HG02981 (cell line): ENCODE measurements at regions not wholly inside any gene's neighbourhood (a gene's known extent, or its start where the extent isn't known, plus 50 kb on each side); places are given as distances from the start of the nearest gene placed in this dataset.
"Not testable (repeated sequence)": the region's sequence is repeated elsewhere in the genome, so short reads cannot be mapped to it uniquely, and the experiment has no call there.

ENCODE experiments used
- ATAC-seq: cut with Tn5 transposase; IDR thresholded peaks from one replicate; pipeline ENCODE4 v1.9.1; 2021; ENCODE audit warnings: mild to moderate bottlenecking, moderate library complexity; ENCODE audit not compliant: unreplicated experiment

DNA sequence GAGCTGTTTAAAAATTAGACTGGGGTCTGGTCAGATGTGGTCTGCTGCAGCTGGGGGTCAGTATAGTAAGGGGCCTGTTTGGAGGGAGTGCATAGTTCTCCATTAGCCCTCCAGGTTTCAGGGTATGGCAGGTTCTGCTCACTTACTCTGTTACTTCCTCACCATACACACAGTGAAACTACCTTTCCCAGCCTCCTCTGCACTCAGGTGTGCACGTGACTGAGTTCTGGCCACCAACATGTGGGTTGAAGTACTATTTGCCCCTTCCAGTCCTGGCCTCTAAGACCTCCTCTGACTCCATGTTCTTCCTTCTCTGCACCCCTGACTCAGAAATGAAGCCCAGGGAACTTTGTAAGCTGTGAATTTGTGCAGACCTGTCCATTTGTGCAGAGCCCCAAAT is 190.5 kb upstream of the CLINT1 start:
- no peak for ATAC-seq

DNA sequence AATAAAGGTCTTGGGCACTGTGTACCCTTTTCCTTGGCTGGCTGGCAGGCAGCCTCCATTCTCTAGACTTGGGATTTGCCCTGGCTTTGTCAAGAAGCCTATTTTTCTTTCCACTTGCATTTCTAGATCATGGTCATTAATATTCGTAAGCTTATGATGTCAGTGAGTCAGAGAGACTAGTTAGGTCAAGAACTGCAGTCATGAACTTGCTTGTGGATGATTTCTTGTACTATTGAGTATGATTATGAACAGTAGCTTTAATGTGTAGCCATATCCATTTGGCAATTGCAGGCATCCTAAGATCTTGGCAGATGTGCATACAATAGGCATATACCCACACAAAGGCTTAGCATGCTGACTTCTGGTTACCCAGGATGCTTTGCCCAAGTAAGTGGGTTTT is 186.8 kb upstream of the CLINT1 start:
- no peak for ATAC-seq

DNA sequence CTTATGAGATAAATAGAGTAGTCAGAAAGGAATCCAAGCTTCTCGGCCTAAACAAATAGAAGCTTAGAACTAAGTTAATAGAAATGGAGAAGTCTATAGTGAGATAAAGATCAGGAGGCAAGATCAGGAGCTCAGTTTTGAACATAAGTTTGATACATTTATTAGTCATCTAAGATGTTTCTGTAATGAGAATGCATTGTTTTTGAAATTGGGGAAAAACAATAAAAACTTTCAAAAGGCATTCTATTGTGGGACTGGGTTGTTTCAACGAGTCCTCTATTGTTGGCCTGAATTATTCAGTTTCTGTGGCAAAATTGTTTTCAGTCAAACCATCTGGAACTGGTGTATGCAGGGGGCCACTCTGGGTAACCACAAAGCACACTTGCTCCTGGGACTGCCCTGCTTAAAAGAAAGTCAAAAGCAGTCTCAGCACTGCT is 181.0 kb upstream of the CLINT1 start:
- ATAC-seq: no peak

DNA sequence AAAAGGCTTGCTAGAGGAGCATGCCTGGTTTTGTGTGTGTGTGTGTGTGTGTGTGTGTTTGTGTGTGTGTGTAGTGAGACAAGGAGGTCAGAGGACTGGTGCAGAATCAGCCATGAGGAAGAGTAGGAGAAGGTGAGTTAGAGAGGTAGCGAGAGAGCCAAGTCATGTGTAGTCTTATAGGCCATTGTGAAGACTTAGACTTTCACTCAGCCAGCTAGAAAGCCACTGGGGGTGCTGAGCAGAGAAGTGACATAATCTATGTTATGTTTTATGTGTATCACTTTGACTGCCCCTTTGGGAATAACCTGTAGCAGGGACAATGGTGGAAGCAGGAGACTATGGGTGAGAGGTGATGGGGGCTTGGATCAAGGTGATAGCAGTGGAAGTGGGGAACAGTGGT is 180.5 kb upstream of the CLINT1 start:
- no peak for ATAC-seq

DNA sequence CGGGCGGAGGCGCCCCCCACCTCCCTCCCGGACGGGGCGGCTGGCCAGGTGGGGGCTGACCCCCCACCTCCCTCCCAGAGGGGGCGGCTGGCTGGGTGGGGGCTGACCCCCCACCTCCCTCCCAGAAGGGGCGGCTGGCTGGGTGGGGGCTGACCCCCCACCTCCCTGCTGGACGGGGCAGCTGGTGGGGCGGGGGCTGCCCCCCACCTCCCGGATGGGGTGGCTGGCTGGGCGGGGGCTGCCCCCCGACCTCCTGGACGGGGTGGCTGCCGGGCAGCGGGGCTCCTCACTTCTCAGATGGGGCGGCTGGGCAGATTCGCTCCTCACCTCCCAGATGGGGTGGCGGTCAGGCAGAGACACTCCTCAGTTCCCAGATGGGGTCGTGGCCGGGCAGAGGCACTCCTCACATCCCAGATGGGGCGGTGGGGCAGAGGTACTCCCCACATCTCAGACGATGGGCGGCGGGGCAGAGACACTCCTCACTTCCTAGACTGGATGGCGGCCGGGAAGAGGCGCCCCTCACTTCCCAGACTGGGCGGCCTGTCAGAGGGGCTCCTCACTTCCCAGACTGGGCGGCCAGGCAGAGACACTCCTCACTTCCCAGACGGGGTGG is 178.1 kb upstream of the CLINT1 start:
- ATAC-seq: not testable (repeated sequence)

DNA sequence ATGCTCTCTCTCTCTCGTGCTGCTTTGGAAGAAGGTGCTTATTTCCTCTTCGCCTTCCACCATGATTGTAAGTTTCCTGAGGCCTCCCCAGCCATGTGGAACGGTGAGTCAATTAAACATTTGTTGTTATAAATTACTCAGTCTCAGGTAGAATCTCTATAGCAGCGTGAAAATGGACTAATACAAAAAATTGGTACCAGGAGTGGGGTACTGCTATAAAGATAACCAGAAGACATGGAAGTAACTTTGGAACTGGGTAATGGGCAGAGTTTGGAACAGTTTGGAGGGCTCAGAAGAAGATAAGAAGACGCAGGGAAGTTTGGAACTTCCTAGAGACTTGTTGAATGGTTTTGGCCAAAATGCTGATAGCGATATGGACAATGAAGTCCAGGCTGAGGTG is 175.6 kb upstream of the CLINT1 start:
- not testable (repeated sequence) for ATAC-seq

DNA sequence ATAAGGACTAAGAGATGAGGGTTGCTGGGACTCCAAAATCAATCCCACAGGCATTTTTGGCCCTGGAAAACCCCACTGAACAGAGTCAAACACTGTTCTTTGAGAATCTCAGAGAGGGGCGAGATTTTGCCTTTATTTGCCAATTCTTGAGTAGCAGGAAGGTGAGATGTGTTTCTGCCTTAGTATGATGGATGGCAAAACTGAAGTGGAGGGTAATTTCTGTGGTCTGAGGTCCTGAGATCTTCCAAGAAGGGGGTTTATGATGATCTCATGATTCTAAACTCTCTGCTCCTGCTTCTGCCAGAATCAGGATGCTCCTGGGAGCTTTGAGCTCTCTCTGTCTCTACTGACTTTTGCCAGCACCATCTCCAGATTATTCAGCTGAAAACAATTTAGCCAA is 174.8 kb upstream of the CLINT1 start:
- ATAC-seq: no peak

DNA sequence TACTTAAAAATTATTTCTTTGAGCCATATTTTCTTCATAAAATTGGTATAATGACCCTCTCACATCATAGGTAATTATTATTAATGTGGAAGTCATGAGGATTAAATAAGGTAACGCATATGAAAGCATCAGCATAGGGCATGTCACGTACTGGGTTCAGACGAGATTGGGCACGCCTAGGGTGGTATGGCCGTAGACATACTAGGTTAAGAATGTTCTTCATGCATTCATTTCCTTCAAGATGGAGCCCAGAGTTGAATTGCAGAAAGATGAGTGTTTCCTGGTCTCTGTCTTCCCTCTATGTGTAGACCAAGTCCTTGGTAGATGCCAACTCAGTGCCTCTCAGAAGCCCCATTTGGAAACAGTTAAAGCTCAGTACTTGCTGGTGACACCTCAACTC is 174.1 kb upstream of the CLINT1 start:
- no peak for ATAC-seq

DNA sequence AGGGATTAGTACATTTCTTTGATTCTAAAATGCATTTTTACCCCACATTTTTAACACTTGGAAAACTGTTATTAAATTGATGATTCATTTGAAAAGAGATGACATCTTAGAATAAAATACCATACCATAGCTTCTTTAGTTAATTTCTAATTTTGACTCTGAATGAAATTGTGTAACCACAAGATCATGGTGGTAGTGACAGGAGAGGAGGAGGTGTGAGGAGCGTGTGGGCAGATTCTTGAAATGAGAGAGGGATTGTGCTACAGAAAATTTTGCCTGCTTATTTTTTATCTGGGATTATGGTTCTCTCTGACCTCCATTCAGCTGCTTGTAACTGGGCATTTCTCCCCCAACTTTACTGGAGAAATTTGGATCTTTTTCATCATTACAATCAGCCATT is 173.3 kb upstream of the CLINT1 start:
- no peak for ATAC-seq

DNA sequence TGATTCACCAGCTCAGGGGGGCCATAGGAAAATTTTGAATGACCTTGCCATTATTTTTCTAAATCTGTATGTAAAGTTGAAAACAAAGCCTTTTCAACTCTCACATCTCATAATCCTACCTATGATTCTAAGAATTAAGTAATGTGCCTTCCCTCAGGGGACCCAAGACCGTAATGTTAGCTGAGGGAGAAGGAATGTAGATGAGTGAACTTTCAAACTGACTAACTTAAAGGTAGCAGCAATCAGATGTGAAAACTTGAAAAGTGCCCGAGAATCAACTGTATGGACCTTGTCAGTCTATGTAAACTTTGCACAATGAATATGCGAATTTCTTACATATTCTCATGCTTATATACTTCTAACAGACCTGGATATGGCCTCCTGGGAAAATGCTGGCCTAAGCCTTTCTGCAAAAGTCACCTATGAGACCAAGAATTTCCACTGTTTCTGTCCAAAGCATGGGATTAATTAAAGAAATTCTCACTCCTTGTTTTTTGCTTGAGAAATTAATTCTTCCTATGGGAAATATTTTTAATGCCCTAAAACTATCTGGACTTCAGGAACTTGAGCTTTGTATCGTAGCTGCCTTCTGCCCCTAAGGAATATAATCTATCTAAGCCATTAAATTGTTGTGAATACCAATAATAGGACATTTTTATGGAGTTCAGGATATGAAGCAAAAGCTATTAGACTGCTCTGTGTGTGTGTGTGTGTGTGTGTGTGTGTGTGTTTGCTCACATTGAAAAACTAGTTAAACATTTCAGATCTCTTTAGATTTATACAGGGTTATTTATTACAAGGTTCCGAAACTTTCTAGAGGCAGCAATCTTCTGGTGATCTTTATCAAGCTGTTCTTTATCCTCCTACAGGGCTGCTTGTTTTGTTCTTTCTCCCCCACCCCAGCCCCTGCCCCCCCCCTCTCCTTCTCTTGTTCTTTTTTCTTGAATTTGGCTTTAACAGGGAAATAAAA is 169.1 kb upstream of the CLINT1 start:
- no peak for ATAC-seq

DNA sequence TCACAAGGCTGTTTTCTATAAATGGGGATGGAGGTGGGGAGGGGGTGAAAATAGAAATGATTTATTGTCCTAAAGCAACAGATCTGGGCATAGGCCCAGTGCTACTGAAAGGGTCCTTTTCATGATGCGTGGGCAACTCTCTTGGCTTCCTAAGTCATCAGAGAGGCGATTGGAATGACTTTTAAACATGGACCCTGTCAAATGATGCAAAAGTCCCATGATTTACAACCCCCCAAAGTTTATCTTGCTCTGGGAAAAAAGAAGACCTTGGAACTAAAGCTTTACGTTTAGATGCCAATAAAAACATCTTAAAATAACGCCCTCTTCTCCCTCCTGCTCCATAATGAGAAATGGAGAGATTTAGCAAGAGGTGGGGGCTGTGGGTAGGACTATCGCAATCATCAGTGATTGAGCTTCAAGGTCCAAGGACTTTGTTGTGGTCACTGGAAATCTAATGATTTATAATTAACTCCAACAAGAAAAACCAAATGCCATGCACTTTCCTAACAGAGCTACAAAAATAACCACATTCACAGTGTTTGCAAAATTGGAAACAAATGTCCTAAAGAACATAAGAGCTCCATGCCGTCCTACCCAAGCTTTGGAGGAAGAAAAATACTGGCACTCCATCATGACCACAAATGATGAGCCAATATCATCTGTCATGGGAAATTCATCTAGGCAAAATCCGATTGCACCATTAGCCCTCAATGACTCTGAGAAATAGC is 167.5 kb upstream of the CLINT1 start:
- no peak for ATAC-seq

DNA sequence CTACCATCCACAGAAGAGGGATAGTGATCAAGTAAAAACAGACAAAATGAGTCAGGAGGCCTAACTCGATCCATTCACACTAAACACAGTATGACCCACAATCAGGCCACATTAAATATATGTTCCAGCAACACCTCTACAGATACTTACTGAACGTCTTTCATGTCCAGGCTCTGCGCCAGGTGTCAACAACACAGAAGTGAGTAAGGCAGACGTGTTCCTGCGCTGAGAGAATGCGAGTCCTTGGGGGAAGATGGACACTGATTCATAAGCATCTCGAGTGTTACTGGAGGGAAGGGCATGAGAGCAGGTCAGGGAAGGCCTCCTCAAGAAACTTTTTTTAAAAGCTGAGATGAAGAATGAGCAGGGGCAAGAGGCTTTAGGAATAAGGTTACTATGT is 164.3 kb upstream of the CLINT1 start:
- ATAC-seq: no peak

DNA sequence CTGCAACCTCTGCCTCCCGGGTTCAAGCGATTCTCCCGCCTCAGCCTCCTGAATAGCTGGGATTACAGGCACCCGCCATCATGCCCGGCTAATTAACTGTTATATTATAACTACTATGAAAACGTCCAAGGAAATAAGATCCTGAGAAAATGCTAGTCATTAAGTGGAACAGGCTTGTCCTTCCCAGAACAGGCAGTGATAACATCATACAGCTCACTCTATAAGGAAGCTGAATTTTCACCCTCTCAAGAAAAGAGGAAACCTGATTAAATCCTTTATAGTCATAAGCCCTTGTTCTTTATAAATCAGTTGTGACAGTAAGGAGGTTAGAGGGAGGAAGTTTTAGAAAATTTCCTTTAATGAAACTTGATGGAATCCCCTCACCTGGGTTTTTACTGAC is 163.9 kb upstream of the CLINT1 start:
- no peak for ATAC-seq

DNA sequence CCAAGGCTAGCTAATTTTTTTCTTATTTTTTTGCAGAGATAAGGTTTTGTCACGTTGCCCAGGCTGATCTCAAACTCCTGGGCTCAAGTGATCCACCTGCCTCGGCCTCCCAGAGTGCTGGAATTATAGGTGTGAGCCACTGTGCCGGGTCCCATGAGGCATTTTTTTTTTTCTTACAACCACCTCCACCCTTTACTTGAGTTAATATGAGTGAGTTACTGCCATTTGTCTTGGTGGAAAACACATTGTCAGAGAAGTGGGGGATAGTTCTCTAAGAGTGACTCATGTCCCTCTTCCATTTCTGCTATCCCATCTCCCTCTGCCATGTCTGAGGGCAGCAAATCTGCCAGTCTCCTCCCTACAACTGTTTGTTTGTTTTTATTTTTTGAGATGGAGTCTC is 163.4 kb upstream of the CLINT1 start:
- ATAC-seq: no peak

DNA sequence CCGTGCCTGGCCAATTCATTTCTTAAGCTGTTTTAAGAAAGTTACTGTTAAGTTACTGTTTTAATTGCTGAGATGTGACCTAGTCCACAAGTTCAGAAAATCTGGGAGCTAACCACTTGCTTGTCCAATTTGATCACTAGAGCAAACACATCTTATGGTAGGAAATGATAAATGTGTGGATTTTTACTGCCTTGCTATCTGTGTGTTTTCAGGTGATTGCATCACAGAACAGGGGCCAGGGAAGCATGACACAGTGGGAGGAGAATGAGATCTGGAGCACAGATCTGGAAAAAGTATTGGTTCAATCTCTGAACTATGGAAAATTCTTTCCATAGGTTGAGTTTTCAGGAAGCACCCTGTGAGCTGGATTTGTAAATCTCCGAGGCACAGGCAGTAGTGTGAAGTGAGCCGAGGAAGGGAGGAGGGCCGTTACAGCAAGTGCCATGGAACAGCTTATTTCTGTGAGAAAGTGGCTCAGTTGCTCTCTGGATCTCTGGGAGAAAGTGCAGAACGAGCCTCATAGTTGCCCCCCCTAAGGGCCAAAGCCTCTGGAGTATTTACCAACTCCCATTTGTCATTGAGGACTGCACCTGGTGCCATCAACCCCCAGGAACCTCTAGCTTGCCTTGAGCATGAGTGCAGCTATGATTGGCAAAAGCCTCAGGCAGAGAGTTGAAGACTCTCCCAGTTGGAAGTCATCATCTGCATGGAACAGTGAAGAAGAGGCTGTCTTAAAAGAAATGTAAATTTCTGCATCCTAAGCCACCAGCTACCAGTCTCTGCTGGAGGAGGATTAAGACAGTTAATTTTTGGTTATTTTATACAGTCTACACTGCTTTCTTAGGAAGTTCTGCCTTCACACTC is 161.8 kb upstream of the CLINT1 start:
- no peak for ATAC-seq

DNA sequence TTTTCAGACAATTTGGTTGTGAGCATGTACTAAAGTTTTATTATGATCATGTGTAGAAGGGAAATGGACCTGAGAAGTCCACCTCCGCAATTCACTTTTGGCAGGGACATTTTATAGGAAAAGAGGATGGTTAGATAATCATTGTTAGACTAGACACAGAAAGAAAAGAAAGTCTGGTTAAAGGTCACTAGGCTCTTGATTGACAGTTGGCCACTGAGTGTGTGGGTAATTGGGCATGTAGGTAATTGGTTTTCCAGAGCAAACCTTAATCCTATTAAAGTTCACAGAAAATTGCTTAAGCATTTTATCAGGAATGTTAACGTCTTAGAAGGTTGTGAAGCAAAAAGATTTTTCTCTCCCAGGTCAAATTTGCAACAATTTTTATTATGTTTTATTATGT is 158.5 kb upstream of the CLINT1 start:
- ATAC-seq: no peak

DNA sequence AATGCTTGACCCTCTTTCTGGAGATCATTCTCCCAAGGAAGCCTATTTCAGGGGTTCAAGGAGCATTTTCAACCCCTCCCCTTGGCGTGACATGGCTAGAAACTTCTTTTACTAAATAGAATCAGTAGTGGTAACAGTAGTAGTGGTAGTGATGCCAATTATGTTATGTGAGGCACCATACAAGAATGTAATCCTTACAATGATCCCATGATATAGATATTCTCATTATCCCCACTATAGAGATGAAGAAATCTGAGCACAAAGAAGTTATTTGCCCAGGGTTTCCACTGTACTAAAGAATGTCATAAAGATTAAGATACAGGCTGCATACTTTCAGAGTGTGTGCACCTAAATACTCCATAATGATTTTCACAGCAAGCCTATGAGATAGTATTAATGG is 155.4 kb upstream of the CLINT1 start:
- no peak for ATAC-seq

DNA sequence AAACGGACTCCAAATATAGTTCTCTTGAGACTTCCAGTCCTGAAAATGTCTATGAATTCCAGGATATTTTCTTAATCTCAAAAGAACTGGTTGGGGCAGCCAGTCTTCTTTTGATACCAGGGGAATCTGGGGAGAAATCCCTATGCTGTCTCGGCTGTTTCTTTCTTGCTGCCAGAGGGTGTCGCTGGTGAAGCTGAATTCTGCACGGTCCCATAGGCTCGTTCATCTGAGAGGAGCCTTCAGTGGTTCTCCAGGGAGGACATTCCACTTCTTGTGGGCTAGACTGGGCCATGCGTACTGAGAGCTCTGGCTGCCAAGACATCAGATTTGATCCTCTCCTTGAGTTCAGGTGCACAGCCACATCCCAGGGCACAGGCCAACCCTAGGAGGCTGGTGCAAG is 155.0 kb upstream of the CLINT1 start:
- ATAC-seq: no peak

DNA sequence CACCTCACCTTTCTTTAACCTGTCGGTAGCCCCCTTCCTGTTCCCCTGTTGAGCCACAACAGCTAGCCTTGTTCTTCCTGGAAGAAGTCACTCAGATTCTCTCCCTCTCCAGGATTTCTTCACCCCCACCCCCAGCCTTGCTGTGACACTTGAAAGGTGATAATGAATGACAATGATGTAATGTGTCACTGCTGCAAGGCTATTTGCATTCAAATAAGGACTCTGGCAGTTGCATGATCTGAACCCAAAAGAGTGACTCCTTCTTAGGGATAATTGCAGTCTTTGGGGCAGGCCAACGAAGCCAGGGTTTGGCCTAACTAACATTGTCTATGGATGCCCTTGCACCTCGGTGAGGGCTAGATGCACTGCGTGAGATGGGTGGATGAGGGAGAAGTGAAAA is 154.4 kb upstream of the CLINT1 start:
- no peak for ATAC-seq

DNA sequence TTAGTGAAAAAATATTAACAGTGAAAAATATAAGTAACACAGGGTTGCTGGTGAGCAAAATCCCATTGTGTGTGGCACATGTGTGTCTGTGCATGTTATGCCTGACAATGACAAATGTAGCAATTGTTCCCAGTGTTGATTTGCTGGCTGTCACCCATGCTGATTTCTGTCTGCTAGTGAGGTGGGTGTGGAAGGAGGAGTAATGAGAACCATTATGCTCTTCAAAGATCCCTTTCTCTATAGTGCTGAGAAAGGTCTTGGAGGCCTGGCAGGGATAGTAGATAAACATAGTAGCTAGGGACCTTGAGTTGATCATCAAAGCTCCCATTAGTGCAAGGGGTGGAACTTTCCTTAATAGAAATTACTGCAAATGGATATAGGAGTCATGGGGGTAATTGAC is 152.5 kb upstream of the CLINT1 start:
- no peak for ATAC-seq

DNA sequence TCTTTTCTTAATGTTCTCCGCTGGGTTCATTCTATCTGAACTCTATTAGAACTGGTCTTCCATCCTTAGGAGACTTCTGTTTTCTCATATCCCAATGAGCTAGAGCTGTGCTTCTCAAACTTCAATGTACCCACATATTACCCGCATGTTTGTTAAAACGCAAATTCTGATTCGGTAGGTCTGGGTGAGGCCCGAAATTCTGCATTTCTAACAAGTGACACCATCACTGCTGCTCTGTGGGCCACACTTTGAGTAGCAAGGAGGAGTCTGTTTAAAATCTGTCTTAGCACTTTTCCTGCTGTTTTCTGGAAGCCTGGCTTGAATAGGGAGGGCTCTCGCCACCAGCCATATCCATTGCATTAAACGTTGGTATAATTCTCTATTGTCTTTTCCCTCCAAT is 151.9 kb upstream of the CLINT1 start:
- no peak for ATAC-seq
